Uterus (tissue), 3 donors: ENCODE measurements at regions not wholly inside any gene's neighbourhood (a gene's known extent, or its start where the extent isn't known, plus 50 kb on each side); places are given as distances from the start of the nearest gene placed in this dataset. TPM values are rescaled to one million over a fixed set of nuclear protein-coding genes. Genes with fewer than 3 reads are reported as not detected.

ENCODE experiments used
- DNase-seq, 2 donors: peaks; one replicate each; pipeline ENCODE4 v3.0.0-alpha.2; 2019 to 2020
- H3K27ac ChIP-seq, 2 donors: fragments of 200-600 bp; sonication (generic); 1 replicate in 1 of 2; 2 replicates in 1 of 2; pipeline ENCODE4 v1.5.1; 2016 to 2018
- H3K27me3 ChIP-seq, 2 donors: fragments of 200-600 bp; sonication (generic); one replicate each; pipeline ENCODE4 v1.5.1; 2018 to 2019; ENCODE audit warnings: control low read depth in 1 of 2
- H3K36me3 ChIP-seq, 2 donors: fragments of 200-600 bp; sonication (generic); one replicate each; pipeline ENCODE4 v1.5.1; 2019; ENCODE audit warnings: control low read depth in 1 of 2
- H3K4me1 ChIP-seq, 2 donors: fragments of 200-600 bp; sonication (generic); one replicate each; pipeline ENCODE4 v1.5.1; 2018 to 2019; ENCODE audit warnings: control low read depth in 1 of 2
- H3K4me3 ChIP-seq, 2 donors: fragments of 200-600 bp; sonication (generic); 1 replicate in 1 of 2; 2 replicates in 1 of 2; pipeline ENCODE4 v1.5.1; 2018 to 2019; ENCODE audit warnings: mild to moderate bottlenecking in 1 of 2
- H3K9me3 ChIP-seq, 2 donors: fragments of 200-600 bp; sonication (generic); one replicate each; pipeline ENCODE4 v1.5.1; 2019; ENCODE audit warnings: control low read depth in 1 of 2
- POLR2A ChIP-seq, 2 donors: fragments of 450-650 bp; IDR thresholded peaks; one replicate each; pipeline ENCODE4 v1.6.1; 2016; ENCODE audit warnings: antibody characterized with exemption in 2 of 2, mild to moderate bottlenecking in 1 of 2, moderate library complexity in 1 of 2
- intact Hi-C: fragments of 100-400 bp; cut with DNase I; formaldehyde crosslinking; loops from one replicate; pipeline ENCODE4 v1.15.1; 2023; ENCODE audit warnings: low total_unique reads
- small RNA-seq: library from RNA; depleted of rRNA; stranded (forward); fragments of <200 nt; gene quantifications from one replicate; pipeline ENCODE3, GENCODE V24; 2016
- TF ChIP-seq, protein P1 (sequence below), 4 experiments: fragments of 200-600 bp in 2 of 4; fragments of 450-650 bp in 2 of 4; sonication (generic) in 2 of 4; IDR thresholded peaks; one replicate each; pipeline ENCODE4 v1.5.1; 2016 to 2019; ENCODE audit warnings: antibody characterized with exemption in 4 of 4, mild to moderate bottlenecking in 2 of 4, moderate library complexity in 1 of 4
- donor health status: DM: yes; HTN: yes; CAD: no.

DNA sequence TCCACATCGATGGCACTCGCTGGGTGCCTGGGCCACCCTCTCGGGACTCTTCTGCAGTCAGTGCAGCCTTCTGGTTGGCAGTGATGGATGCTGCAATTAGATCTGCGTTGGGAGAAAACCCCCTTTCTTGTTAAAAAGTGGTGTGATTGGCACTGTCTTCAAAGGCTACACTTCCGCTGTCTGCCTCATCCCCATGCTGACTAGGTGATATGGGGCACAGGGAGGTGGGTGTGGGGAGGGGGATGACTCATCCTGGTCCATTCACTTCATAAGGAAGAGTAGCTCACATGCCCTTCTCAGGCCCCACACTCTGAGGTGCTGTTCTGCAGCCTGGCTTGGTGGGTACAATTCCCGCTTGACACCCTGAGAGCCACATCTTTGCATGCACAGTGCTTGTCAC lies 77.4 kb downstream of the THNSL2 start:
- Histone ChIP-seq H3K36me3 (no peaks in the 10 kb centered on the region), H3K27me3 (no peaks in the 10 kb centered on the region), H3K9me3 (no peaks in the 10 kb centered on the region), H3K4me1 (no peaks in the 10 kb centered on the region), H3K27ac (no peak overlapping the region), H3K4me3 (no peak overlapping the region)
- no peak for TF ChIP-seq POLR2A (IDR thresholded peaks at IDR 0.05)
- TF ChIP-seq, protein P1, sequence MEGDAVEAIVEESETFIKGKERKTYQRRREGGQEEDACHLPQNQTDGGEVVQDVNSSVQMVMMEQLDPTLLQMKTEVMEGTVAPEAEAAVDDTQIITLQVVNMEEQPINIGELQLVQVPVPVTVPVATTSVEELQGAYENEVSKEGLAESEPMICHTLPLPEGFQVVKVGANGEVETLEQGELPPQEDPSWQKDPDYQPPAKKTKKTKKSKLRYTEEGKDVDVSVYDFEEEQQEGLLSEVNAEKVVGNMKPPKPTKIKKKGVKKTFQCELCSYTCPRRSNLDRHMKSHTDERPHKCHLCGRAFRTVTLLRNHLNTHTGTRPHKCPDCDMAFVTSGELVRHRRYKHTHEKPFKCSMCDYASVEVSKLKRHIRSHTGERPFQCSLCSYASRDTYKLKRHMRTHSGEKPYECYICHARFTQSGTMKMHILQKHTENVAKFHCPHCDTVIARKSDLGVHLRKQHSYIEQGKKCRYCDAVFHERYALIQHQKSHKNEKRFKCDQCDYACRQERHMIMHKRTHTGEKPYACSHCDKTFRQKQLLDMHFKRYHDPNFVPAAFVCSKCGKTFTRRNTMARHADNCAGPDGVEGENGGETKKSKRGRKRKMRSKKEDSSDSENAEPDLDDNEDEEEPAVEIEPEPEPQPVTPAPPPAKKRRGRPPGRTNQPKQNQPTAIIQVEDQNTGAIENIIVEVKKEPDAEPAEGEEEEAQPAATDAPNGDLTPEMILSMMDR (IDR thresholded peaks at IDR 0.05) = no peak
- intact Hi-C loops = no loop called here
- DNase-seq = no peak

DNA sequence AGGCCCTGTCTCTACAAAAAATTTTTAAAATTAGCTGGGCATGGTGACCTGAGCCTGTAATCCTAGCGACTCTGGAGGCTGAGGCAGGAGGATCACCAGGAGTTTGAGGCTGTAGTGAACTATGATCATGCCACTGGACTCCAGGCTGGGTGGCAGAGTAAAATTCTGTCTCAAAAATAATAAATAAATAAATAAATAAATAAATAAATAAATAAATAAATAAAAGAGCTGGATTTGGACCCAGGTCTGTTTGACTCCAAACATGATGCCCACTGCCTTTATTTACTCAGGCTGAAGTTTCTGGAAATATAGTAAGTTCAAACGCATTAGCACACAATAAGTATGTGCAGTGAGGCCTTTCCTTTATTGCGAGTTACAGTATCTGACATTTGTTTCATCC lies 75.0 kb downstream of the THNSL2 start:
- Histone ChIP-seq H3K36me3 (no peaks in the 10 kb centered on the region), H3K4me3 (no peak overlapping the region), H3K4me1 (no peaks in the 10 kb centered on the region), H3K9me3 (no peaks in the 10 kb centered on the region), H3K27ac (no peak overlapping the region), H3K27me3 (no peaks in the 10 kb centered on the region)
- no peak for TF ChIP-seq POLR2A (IDR thresholded peaks at IDR 0.05)
- TF ChIP-seq, protein P1 (IDR thresholded peaks at IDR 0.05) = no peak
- DNase-seq = no peak
- intact Hi-C loops = no loop called here

DNA sequence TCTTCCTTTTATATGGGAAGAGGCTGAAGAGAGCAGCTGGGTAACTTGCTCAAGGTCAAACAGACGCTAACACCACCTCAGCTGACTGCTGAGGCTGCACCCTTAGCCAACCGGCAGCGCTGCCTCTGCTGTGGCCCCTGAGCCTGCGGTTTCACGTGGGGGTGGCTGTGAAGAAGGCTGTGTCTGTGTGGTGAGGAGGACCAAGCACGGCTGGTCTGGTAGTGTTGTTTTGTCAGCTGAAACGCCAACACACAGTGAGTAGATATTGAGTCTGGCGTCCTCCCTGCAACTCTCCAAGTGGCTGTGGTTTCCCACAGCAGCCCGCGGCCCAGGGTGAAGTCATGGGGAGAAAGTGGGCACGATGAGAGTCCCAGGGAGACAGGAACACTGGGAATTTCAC lies 69.6 kb downstream of the THNSL2 start:
- no peak overlapping the region for H3K4me3 ChIP-seq
- no peaks in the 10 kb centered on the region for H3K9me3 ChIP-seq
- no peak overlapping the region for H3K27ac ChIP-seq
- no peaks in the 10 kb centered on the region for H3K4me1 ChIP-seq
- no peaks in the 10 kb centered on the region for H3K27me3 ChIP-seq
- intact Hi-C loops = no loop called here
- no peak for TF ChIP-seq POLR2A (IDR thresholded peaks at IDR 0.05)
- TF ChIP-seq, protein P1 (IDR thresholded peaks at IDR 0.05) = no peak
- H3K36me3 ChIP-seq = no peaks in the 10 kb centered on the region
- DNase-seq = no peak

DNA sequence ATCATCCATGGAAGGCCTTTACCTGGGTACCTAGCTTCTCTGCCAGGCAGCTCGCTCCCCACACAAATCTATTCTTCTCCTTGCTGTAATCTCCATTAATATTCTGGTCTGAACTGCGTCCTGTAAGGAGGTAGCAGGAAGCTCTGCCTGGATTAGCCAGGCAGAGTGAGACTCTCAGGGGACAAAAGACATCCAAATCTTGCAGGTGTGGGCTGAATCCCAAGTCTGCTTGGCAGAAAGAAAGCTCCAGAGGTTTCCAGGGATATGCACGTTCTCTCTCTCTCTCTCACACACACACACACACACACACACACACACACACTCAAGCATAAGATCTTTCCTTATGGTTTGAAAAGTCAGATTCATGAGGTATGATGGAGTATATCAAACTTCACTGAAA lies 66.5 kb downstream of the THNSL2 start:
- TF ChIP-seq, protein P1 (IDR thresholded peaks at IDR 0.05) = no peak
- no peak for TF ChIP-seq POLR2A (IDR thresholded peaks at IDR 0.05)
- Histone ChIP-seq H3K4me1 (no peaks in the 10 kb centered on the region), H3K9me3 (no peaks in the 10 kb centered on the region), H3K27ac (no peak overlapping the region), H3K4me3 (no peak overlapping the region), H3K36me3 (no peaks in the 10 kb centered on the region), H3K27me3 (no peaks in the 10 kb centered on the region)
- no peak for DNase-seq
- intact Hi-C loops = no loop called here

Small RNA genes lying in the stretch of these regions (small RNA-seq; reads per million reads assigned to genes)
- gene RF00026 (not detected), gene RNU6-1168P (not detected)
